Adrenal gland (tissue), 9 donors: ENCODE measurements at regions not wholly inside any gene's neighbourhood (a gene's known extent, or its start where the extent isn't known, plus 50 kb on each side); places are given as distances from the start of the nearest gene placed in this dataset.

Experiments
- DNase-seq, 7 donors: peaks; one replicate each; pipeline ENCODE4 v3.0.0-alpha.2; 2019 to 2020
- H3K27ac ChIP-seq, 5 donors: fragments of 200-600 bp; sonication (generic) in 4 of 5; 1 replicate in 3 of 5; 2 replicates in 2 of 5; pipeline versions ENCODE4 v1.5.1 to v1.8.0; 2016 to 2020; ENCODE audit warnings: mild to moderate bottlenecking in 1 of 5
- H3K27me3 ChIP-seq: fragments of 200-600 bp; 2 replicates; pipeline ENCODE4 v1.8.0; 2021
- H3K36me3 ChIP-seq, 2 donors: fragments of 200-600 bp; replicated peaks in 1 of 2; 1 replicate in 1 of 2; 2 replicates in 1 of 2; pipeline versions ENCODE4 v1.5.1 to v1.8.0; 2018 to 2022
- H3K4me1 ChIP-seq, 2 donors: fragments of 200-600 bp; replicated peaks in 1 of 2; 1 replicate in 1 of 2; 2 replicates in 1 of 2; pipeline versions ENCODE4 v1.5.1 to v1.8.0; 2018 to 2021
- H3K4me3 ChIP-seq, 4 donors: fragments of 200-600 bp; sonication (generic) in 3 of 4; one replicate each; pipeline ENCODE4 v1.5.1; 2016 to 2018
- H3K9me3 ChIP-seq, 3 donors: fragments of 200-600 bp; sonication (generic) in 1 of 3; replicated peaks in 1 of 3; 1 replicate in 2 of 3; 2 replicates in 1 of 3; pipeline versions ENCODE4 v1.5.1 to v1.8.0; 2016 to 2021
- POLR2A ChIP-seq, 2 donors: fragments of 450-650 bp; IDR thresholded peaks; one replicate each; pipeline ENCODE4 v1.6.1; 2017; ENCODE audit warnings: antibody characterized with exemption in 2 of 2, mild to moderate bottlenecking in 2 of 2, moderate library complexity in 1 of 2
- WGBS, 4 donors: extraction: QIAGEN DNeasy Blood & Tissue Kit in 2 of 4; methylation state at CpG; one replicate each; pipeline versions ENCODE4 v1.1.5 to v1.1.7; 2013 to 2017; 5-methylcytosine and 5-hydroxymethylcytosine counted together
- intact Hi-C, 2 donors: fragments of 100-400 bp; cut with DNase I; formaldehyde crosslinking; loops; one replicate each; pipeline versions ENCODE4 v1.14.1 to v1.15.0; 2022 to 2023
- TF ChIP-seq, protein P1 (sequence below), 6 experiments: fragments of 450-650 bp in 4 of 6; fragments of 200-600 bp in 2 of 6; sonication (generic) in 1 of 6; IDR thresholded peaks; 1 replicate in 5 of 6; 2 replicates in 1 of 6; pipeline versions ENCODE4 v1.5.1 to v1.8.0; 2016 to 2021; ENCODE audit warnings: antibody characterized with exemption in 6 of 6, mild to moderate bottlenecking in 2 of 6, moderate library complexity in 1 of 6
- donor health status: healthy with polysubstance abuse.
- donor health status: Bipolar disorder and iron deficiency.
- donor health status: DM: yes; HTN: yes; CAD: no.
- donor health status: DM: no; HTN: no; CAD: no.
- donor health status: DM: no; HTN: no; CAD: no.

DNA sequence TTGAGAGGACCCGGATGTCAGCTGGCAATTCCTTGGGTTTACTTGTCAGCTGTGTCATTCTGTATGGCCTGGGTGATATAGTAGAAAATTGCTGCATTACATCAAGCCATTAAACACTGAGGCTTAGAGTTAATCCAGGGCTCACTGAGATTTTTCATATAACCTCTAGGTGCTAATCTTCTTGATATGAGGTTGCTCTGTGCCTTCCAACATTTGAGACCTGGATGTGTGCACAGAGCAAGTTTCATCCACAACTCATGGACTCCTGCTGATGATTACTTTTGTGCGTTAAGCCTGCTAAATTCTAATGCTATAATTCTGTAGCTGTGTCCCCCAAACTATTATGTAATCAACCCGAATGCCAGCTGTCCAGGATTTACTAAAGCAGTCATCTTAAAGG, 178.4 kb upstream of the CDH20 start:
- no peak overlapping the region for H3K4me3 ChIP-seq
- no peaks in the 10 kb centered on the region for H3K9me3 ChIP-seq
- intact Hi-C loops, result no loop called here
- TF ChIP-seq, protein P1, sequence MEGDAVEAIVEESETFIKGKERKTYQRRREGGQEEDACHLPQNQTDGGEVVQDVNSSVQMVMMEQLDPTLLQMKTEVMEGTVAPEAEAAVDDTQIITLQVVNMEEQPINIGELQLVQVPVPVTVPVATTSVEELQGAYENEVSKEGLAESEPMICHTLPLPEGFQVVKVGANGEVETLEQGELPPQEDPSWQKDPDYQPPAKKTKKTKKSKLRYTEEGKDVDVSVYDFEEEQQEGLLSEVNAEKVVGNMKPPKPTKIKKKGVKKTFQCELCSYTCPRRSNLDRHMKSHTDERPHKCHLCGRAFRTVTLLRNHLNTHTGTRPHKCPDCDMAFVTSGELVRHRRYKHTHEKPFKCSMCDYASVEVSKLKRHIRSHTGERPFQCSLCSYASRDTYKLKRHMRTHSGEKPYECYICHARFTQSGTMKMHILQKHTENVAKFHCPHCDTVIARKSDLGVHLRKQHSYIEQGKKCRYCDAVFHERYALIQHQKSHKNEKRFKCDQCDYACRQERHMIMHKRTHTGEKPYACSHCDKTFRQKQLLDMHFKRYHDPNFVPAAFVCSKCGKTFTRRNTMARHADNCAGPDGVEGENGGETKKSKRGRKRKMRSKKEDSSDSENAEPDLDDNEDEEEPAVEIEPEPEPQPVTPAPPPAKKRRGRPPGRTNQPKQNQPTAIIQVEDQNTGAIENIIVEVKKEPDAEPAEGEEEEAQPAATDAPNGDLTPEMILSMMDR (IDR thresholded peaks at IDR 0.05), result no peak
- TF ChIP-seq POLR2A (IDR thresholded peaks at IDR 0.05), result no peak
- no peaks in the 10 kb centered on the region for H3K4me1 ChIP-seq
- H3K36me3 ChIP-seq, result no peaks in the 10 kb centered on the region
- H3K27me3 ChIP-seq, result no peaks in the 10 kb centered on the region
- 67 to 82% (median 79%) methylated on average over 3 of the region's 3 CpGs for WGBS, 4 donors
- no peak for DNase-seq
- H3K27ac ChIP-seq, result no peak overlapping the region

DNA sequence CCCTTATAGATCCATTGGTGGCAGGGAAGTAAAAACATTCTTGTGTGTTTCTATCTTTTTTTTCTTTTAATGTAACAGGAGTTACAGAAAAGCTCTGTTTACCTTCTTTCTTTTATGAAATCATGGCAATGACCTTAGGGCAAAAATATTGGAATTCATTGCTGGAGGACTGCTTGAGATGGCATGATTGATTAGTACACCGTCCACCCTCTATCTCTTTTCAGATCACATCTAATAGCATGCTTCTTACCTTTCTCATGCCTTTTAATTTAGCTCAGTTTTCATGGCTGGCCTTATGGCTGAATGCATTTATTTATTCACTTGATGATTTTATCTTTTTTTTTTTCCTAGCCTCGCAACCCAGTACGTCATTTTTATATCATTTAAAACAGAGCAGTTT, 177.6 kb upstream of the CDH20 start:
- H3K4me1 ChIP-seq, result no peaks in the 10 kb centered on the region
- H3K36me3 ChIP-seq, result no peaks in the 10 kb centered on the region
- H3K27me3 ChIP-seq, result no peaks in the 10 kb centered on the region
- TF ChIP-seq, protein P1 (IDR thresholded peaks at IDR 0.05), result no peak
- no peak for TF ChIP-seq POLR2A (IDR thresholded peaks at IDR 0.05)
- H3K4me3 ChIP-seq, result no peak overlapping the region
- H3K9me3 ChIP-seq, result no peaks in the 10 kb centered on the region
- no peak overlapping the region for H3K27ac ChIP-seq
- intact Hi-C loops, result no loop called here
- whole genome bisulfite sequencing, 4 donors, result 57 to 68% (median 61%) methylated on average over 3 of the region's 3 CpGs
- no peak for DNase-seq

DNA sequence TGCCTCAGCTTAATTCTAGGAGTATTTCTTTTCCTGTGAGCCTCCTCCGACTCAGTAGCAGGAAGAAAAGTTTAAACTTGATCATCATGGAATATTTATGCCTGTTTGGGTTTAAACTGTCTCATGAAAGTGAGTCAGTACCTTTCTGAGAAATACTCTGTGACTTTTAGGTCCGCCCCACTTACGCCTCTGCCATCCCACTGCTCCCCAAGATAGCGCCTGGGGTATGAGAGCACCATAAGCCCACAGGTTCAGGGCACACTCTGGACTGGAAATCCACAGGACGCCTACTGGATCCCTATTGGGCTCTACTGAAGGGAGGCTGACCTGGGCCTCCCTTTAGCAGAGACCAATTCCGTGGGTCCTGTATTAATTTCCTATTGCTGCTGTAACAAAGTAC, 175.8 kb upstream of the CDH20 start:
- H3K4me3 ChIP-seq, result no peak overlapping the region
- no peaks in the 10 kb centered on the region for H3K36me3 ChIP-seq
- TF ChIP-seq, protein P1 (IDR thresholded peaks at IDR 0.05), result no peak
- no peak for TF ChIP-seq POLR2A (IDR thresholded peaks at IDR 0.05)
- 74 to 86% (median 77%) methylated on average over 6 of the region's 6 CpGs for WGBS, 4 donors
- H3K27ac ChIP-seq, result no peak overlapping the region
- no peaks in the 10 kb centered on the region for H3K27me3 ChIP-seq
- no peaks in the 10 kb centered on the region for H3K9me3 ChIP-seq
- H3K4me1 ChIP-seq, result no peaks in the 10 kb centered on the region
- DNase-seq, result no peak
- intact Hi-C loops, result no loop called here

DNA sequence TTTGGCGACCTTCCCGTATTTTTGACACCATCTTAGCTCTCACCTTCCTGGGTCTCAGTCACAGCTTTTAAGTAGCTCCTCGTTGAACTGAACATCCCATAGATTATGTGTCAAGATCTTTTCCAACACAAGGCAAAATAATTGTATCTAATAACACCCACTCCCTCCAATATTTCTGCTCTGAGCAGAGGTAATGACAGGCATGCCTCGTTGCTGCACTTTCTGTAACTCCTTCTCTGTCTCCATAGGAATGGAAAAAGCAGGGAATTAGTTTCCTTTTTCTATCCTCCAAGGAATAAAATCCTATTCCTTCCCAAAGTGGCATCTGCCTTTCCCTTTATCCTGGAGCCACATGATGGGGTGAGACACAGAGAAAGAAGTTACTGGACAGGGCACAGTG, 174.0 kb upstream of the CDH20 start:
- intact Hi-C loops, result no loop called here
- WGBS, 4 donors, result 53 to 69% (median 64%) methylated on average over 4 of the region's 4 CpGs
- no peaks in the 10 kb centered on the region for H3K9me3 ChIP-seq
- no peak overlapping the region for H3K4me3 ChIP-seq
- TF ChIP-seq, protein P1 (IDR thresholded peaks at IDR 0.05), result no peak
- TF ChIP-seq POLR2A (IDR thresholded peaks at IDR 0.05), result no peak
- no peak overlapping the region for H3K27ac ChIP-seq
- H3K4me1 ChIP-seq, result no peaks in the 10 kb centered on the region
- H3K36me3 ChIP-seq, result no peaks in the 10 kb centered on the region
- no peaks in the 10 kb centered on the region for H3K27me3 ChIP-seq
- no peak for DNase-seq
